ENCODE measurements at regions not wholly inside any gene's neighbourhood (a gene's known extent, or its start where the extent isn't known, plus 50 kb on each side); places are given as distances from the start of the nearest gene placed in this dataset.

DNA sequence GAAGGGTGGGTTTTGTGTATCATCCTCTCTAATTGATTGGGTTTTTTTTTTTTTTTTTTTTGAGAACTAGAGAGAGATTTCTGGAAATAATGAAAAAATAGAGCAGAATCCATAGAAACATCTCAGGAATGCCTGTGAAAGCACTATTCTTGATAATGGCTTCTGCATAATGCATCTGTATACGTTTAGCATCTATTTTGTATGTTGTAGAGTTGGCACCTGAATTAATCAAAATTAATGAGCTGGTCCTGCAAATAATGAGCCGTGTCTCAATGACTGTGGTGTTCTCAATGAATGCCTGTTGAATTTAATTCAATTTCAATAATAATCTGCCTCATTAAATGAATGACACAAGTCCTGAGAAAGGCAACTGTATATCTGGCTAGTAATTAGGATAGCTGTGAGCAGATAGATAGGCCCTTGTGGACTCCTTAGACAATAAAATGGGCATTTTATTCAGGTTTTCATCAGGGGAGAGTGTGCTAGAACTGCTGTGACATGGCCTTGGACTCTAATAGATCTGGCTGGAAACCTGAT lies 70.5 kb upstream of the WDR72 start (continued):
- TF ChIP-seq, protein P1, sequence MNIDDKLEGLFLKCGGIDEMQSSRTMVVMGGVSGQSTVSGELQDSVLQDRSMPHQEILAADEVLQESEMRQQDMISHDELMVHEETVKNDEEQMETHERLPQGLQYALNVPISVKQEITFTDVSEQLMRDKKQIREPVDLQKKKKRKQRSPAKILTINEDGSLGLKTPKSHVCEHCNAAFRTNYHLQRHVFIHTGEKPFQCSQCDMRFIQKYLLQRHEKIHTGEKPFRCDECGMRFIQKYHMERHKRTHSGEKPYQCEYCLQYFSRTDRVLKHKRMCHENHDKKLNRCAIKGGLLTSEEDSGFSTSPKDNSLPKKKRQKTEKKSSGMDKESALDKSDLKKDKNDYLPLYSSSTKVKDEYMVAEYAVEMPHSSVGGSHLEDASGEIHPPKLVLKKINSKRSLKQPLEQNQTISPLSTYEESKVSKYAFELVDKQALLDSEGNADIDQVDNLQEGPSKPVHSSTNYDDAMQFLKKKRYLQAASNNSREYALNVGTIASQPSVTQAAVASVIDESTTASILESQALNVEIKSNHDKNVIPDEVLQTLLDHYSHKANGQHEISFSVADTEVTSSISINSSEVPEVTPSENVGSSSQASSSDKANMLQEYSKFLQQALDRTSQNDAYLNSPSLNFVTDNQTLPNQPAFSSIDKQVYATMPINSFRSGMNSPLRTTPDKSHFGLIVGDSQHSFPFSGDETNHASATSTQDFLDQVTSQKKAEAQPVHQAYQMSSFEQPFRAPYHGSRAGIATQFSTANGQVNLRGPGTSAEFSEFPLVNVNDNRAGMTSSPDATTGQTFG (tag by site-specific recombination; IDR thresholded peaks at IDR 0.05; ENCODE audit: borderline replicate concordance): no peak
- TF ChIP-seq ZNF558 (tag by site-specific recombination; IDR thresholded peaks at IDR 0.05): no peak
- no peak for TF ChIP-seq IKZF3 (tag by site-specific recombination; IDR thresholded peaks at IDR 0.05)
- TF ChIP-seq ZBTB7A (tag by site-specific recombination; IDR thresholded peaks at IDR 0.05; ENCODE audit: low read depth): no peak
- TF ChIP-seq SP2 (tag by site-specific recombination; IDR thresholded peaks at IDR 0.05): no peak
- TF ChIP-seq ZNF785 (tag by site-specific recombination; IDR thresholded peaks at IDR 0.05): no peak
- no peak for TF ChIP-seq KLF8 (tag by site-specific recombination; IDR thresholded peaks at IDR 0.05)
- TF ChIP-seq ZBTB1 (tag by site-specific recombination; IDR thresholded peaks at IDR 0.05): no peak
- TF ChIP-seq, protein P2, sequence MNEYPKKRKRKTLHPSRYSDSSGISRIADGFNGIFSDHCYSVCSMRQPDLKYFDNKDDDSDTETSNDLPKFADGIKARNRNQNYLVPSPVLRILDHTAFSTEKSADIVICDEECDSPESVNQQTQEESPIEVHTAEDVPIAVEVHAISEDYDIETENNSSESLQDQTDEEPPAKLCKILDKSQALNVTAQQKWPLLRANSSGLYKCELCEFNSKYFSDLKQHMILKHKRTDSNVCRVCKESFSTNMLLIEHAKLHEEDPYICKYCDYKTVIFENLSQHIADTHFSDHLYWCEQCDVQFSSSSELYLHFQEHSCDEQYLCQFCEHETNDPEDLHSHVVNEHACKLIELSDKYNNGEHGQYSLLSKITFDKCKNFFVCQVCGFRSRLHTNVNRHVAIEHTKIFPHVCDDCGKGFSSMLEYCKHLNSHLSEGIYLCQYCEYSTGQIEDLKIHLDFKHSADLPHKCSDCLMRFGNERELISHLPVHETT (tag by site-specific recombination; IDR thresholded peaks at IDR 0.05): no peak
- TF ChIP-seq, protein P3, sequence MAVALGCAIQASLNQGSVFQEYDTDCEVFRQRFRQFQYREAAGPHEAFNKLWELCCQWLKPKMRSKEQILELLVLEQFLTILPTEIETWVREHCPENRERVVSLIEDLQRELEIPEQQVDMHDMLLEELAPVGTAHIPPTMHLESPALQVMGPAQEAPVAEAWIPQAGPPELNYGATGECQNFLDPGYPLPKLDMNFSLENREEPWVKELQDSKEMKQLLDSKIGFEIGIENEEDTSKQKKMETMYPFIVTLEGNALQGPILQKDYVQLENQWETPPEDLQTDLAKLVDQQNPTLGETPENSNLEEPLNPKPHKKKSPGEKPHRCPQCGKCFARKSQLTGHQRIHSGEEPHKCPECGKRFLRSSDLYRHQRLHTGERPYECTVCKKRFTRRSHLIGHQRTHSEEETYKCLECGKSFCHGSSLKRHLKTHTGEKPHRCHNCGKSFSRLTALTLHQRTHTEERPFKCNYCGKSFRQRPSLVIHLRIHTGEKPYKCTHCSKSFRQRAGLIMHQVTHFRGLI (tag by site-specific recombination; IDR thresholded peaks at IDR 0.05): no peak
- TF ChIP-seq ZNF16 (tag by site-specific recombination; IDR thresholded peaks at IDR 0.05; ENCODE audit: low read depth): no peak
- TF ChIP-seq ZNF623 (tag by site-specific recombination; IDR thresholded peaks at IDR 0.05): no peak

DNA sequence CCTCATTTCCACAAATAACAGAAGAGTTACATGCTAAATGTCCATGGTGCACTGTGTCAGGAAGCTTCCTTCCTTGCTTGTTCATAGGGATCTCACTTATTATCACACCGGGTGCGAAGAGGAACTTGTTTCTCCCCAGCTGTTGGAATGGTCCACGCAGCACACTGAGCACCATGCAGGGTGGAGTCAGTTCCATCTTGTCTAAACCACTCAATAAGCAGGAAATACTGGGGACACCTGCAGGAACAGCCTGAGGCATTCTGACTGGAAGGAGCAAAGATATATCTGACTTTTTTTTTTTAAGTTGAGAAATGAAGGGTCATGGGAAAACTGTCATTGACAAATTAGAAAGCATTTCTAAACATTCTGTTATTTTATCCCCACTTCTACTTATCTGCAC lies 70.0 kb upstream of the WDR72 start:
- H3K4me1 ChIP-seq (ENCODE audit: control insufficient read depth, insufficient read depth, low read length): peaks cover 13% of the 10 kb centered on the region
- POLR2A ChIA-PET: no interaction called here
- TF ChIP-seq ZNF2 (tag by site-specific recombination; IDR thresholded peaks at IDR 0.05) (no peak), ZNF121 (tag by site-specific recombination; IDR thresholded peaks at IDR 0.05) (no peak), ZNF555 (tag by site-specific recombination; conservative IDR thresholded peaks at IDR 0.05) (no peak), ZNF610 (tag by site-specific recombination; IDR thresholded peaks at IDR 0.05; ENCODE audit: borderline replicate concordance) (no peak), ZNF843 (tag by site-specific recombination; IDR thresholded peaks at IDR 0.05) (no peak), ZNF670 (tag by site-specific recombination; IDR thresholded peaks at IDR 0.05; ENCODE audit: low read depth) (no peak), ZNF223 (tag by site-specific recombination; IDR thresholded peaks at IDR 0.05) (no peak), ZNF701 (tag by site-specific recombination; IDR thresholded peaks at IDR 0.05) (no peak), ZSCAN23 (tag by site-specific recombination; IDR thresholded peaks at IDR 0.05) (no peak), ZFP69B (tag by site-specific recombination; IDR thresholded peaks at IDR 0.05) (no peak), MEIS1 (CRISPR knock-in tag; IDR thresholded peaks at IDR 0.05; ENCODE audit: borderline replicate concordance) (no peak), GFI1B (tag by site-specific recombination; IDR thresholded peaks at IDR 0.05) (no peak)
- TF ChIP-seq, protein P4, sequence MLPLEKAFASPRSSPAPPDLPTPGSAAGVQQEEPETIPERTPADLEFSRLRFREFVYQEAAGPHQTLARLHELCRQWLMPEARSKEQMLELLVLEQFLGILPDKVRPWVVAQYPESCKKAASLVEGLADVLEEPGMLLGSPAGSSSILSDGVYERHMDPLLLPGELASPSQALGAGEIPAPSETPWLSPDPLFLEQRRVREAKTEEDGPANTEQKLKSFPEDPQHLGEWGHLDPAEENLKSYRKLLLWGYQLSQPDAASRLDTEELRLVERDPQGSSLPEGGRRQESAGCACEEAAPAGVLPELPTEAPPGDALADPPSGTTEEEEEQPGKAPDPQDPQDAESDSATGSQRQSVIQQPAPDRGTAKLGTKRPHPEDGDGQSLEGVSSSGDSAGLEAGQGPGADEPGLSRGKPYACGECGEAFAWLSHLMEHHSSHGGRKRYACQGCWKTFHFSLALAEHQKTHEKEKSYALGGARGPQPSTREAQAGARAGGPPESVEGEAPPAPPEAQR (tag by site-specific recombination; IDR thresholded peaks at IDR 0.05): no peak
- TF ChIP-seq, protein P5, sequence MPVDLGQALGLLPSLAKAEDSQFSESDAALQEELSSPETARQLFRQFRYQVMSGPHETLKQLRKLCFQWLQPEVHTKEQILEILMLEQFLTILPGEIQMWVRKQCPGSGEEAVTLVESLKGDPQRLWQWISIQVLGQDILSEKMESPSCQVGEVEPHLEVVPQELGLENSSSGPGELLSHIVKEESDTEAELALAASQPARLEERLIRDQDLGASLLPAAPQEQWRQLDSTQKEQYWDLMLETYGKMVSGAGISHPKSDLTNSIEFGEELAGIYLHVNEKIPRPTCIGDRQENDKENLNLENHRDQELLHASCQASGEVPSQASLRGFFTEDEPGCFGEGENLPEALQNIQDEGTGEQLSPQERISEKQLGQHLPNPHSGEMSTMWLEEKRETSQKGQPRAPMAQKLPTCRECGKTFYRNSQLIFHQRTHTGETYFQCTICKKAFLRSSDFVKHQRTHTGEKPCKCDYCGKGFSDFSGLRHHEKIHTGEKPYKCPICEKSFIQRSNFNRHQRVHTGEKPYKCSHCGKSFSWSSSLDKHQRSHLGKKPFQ (tag by site-specific recombination; IDR thresholded peaks at IDR 0.05): no peak
- TF ChIP-seq, protein P6, sequence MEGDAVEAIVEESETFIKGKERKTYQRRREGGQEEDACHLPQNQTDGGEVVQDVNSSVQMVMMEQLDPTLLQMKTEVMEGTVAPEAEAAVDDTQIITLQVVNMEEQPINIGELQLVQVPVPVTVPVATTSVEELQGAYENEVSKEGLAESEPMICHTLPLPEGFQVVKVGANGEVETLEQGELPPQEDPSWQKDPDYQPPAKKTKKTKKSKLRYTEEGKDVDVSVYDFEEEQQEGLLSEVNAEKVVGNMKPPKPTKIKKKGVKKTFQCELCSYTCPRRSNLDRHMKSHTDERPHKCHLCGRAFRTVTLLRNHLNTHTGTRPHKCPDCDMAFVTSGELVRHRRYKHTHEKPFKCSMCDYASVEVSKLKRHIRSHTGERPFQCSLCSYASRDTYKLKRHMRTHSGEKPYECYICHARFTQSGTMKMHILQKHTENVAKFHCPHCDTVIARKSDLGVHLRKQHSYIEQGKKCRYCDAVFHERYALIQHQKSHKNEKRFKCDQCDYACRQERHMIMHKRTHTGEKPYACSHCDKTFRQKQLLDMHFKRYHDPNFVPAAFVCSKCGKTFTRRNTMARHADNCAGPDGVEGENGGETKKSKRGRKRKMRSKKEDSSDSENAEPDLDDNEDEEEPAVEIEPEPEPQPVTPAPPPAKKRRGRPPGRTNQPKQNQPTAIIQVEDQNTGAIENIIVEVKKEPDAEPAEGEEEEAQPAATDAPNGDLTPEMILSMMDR (tag by site-specific recombination; IDR thresholded peaks at IDR 0.05): no peak
- no peak overlapping the region for H3K27ac ChIP-seq (ENCODE audit: extremely low read depth, low read depth, low read length)
- H3K4me3 ChIP-seq (ENCODE audit: low read depth, low read length): no peak overlapping the region
- H3K9me3 ChIP-seq (ENCODE audit: control insufficient read depth, insufficient read depth, low read depth, low read length): no peaks in the 10 kb centered on the region
- no peaks in the 10 kb centered on the region for H3K36me3 ChIP-seq (ENCODE audit: control insufficient read depth in 2 of 2, insufficient read depth in 1 of 2, low read length in 2 of 2)
- CTCF ChIA-PET: interaction anchor here (0.7 kb wide), 1 partner anchor 17 kb away, joined by 4 read pairs; no protein-coding TSS in a partner anchor

Data from HEK293 (cell line).